Hematopoietic multipotent progenitor cell treated with erythropoietin and hydrocortisone succinate and interleukin-3 and kit ligand, for 15 days (in vitro differentiated cells): ENCODE measurements at regions not wholly inside any gene's neighbourhood (a gene's known extent, or its start where the extent isn't known, plus 50 kb on each side); places are given as distances from the start of the nearest gene placed in this dataset.
"Not testable (repeated sequence)": the region's sequence is repeated elsewhere in the genome, so short reads cannot be mapped to it uniquely, and the experiment has no call there.

Source experiments
- DNase-seq: peaks from one replicate; pipeline ENCODE4 v3.0.0-alpha.2; 2015; ENCODE audit warnings: low spot score

DNA sequence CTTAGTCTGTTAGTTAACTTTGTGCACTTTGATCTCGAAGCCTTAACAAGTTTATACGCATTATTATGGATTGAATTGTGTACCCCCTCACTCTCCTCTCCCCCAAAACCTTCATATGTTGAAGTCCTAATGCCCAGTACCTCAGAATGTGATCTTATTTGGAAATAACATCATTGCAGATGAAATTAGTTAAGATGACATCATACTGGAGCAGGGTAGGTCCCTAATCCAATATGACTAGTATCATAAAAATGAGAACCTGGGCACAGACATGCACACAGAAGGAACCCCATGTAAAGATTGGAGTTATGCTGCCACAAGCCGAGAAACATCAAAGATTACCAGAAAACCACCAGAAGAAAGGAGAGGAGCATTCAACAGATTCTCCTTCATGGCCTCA is 85.8 kb upstream of the TSC22D1 start:
- DNase-seq, result no peak

DNA sequence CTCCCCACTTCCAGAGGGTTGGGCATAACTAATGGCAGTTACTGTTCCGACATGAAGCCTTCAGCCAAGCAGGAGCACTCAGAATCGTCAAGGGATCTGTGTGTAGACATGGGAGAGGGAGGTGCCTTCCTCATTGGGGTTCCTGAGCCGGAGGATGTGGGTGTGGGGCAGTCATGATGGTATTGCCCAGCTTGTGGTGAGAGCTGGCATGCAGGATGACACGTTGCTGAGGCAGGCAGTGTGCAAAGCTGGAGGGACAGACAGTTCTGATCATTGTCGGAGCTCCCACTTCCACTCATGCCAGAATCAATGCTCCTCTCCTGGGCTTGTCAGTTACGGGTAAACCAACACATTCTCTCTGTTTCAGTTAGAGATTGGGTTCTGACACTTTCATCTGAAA is 83.9 kb upstream of the TSC22D1 start:
- no peak for DNase-seq

DNA sequence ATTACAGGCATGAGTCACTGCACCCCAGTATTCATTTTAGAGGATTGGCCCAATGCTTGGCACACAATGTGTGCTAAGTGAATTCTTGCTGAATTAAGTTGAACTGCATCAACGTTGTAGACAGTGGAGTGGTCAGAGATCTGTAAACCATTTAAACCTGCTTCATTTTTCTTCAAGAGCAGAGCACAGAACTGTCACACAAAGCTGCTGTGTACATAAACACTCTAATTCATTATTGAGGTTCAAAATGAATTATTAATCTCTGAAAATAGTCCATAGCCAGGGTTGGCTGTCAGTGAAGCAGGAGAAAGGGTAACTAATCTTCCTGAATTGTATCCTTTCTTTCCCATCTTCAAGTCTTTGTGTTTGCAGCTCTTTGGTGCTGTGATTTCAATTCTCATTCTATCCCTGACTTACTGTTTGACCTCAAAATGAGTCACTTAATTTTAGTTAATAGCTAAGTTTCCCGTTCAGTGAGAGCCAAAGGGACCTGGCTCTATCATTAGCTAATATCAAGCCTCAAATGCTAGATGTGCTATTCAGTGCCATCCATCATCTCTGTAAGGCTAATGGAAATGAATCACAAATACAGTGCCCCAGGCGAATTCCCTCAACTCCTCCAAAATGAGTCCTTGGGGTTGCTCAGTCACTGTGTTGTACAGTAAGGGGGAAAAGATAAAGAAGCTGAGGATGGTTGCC is 77.0 kb upstream of the TSC22D1 start:
- DNase-seq, result no peak

DNA sequence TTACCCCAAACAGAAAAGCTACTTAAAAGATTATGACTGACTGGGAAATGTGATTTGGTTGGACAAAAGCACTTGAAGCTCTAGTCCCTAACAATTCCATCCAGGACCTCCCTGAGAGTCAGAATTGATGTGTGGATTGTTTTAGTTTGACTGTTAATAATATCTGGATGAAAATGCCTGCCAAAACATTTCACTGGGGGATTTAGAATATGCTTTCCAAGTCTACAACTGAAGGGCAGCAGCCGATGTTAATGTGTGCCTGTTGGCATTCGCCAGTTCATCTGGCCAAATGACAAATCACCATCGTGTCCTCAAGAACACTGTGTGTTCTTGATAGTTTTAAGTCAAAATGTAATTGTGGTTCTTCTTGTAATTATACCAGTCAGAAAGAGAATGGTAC is 76.0 kb upstream of the TSC22D1 start:
- DNase-seq, result no peak

DNA sequence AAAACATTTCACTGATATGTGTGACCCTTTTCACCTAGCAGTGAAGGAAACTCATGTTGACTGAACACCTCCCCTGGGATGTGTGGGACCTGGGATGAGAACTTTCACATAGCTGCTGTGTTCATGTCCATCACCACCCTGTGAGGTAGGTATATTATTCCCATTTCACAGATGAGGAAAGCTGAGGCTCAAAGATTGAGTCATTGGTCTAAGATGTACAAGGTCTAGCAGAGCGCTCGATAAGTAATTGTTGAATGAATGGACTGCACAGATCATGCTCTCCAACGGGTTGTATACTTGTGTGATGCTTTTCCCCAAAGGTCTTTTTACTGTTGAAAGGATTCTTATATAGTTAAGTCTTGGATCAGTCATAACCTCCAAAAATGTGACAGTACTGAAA is 75.6 kb upstream of the TSC22D1 start:
- DNase-seq, result no peak

DNA sequence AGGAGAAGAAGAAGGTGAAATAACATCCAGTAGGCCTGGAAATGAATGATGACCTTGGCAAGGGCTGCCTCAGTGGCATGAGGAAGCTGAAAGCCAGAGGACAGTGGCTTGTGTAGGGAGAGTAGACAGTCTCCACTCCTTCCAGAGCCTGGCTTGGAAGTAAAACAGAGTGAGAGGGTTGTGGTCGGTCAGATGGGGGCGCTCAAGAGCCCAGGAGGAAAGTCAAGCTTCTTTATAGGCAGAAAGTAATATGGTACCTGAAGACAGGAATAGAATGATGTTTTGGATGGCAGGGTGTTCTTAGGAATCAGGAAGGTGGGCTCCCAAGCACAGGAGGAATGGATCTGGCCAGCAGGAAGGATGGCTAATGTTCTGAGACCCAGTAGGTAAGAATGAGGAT is 75.1 kb upstream of the TSC22D1 start:
- DNase-seq, result no peak

DNA sequence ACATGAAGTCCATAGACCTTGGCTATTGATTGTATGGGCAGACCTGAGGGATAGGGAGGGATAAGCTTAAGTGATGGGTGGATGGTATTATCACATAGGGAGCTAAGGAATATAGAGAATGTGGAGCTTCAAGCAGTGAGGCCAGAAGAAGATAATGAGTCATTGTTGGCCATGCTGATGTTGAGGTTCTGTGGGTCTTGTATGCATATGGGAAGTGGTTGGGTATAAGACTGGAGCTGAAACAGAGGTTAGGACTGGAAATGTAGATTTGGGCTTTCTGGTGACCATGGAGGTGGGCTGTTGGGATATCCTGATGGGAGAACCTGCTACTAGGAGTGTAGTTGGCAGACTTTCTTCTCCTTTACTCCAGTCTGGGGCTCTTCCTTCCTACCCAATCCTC is 73.7 kb upstream of the TSC22D1 start:
- DNase-seq, result no peak

DNA sequence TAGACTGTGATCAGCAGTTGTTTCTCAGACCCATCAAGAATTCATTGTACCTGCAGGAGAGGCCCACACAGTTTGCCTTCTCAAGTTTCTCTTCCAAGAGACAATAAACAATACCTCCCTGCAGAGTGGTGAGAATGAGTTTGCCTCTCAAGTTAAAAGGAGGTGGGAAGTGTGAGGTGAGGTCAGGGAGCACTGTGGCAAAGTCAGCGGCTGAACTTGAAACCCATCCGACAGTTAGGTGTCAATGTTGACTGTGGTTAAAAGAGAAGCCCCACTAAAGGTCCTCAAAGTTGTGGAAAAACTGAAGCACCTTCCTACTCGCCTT is 72.9 kb upstream of the TSC22D1 start:
- no peak for DNase-seq

DNA sequence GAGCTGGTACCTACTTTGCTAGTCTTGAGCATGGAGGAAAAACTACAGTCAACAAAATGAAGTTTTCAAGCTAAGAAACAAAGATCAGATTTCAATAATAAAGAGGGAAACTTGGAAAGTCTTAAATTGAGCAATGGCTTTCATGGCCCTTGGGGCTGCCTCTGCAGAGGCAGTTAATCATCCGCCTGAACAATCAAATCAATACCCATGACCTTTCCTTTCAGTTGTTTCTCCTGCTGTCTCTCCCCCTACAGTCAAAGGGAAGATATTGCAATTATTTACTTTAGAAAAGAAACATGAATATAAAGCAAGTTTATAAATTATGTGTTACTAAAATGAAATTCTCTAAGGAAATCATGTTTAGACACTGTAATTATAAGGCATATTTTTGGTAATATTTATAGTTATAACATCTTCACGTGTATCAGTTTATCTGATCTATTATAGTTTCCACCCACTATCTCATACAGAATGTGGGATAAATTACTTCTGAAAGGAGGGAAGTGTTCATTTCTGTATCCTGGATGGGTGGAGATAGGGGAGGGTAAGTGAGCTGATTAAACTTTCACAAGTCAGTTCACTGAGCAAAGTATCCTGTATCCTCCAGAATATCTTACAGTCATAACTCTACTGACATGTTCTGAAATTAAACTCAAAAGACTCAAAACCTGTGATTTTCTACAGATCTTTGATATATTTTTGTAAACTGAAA is 72.4 kb upstream of the TSC22D1 start:
- DNase-seq, result no peak

DNA sequence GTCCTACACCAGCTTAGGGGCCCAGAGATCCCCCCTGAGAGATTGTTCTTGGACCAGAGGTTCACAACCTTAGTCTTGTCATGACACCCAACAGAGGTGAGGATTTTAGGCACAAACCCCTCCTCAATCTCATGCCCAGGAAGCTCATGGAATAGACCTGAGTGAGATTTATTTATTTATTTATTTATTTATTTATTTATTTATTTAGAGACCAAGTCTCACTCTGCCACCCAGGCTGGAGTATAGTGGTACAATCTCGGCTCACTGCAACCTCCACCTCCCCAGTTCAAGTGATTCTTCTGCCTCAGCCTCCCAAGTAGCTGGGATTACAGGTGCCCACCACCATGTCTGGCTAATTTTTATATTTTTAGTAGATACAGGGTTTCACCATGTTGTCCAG is 71.4 kb upstream of the TSC22D1 start:
- not testable (repeated sequence) for DNase-seq

DNA sequence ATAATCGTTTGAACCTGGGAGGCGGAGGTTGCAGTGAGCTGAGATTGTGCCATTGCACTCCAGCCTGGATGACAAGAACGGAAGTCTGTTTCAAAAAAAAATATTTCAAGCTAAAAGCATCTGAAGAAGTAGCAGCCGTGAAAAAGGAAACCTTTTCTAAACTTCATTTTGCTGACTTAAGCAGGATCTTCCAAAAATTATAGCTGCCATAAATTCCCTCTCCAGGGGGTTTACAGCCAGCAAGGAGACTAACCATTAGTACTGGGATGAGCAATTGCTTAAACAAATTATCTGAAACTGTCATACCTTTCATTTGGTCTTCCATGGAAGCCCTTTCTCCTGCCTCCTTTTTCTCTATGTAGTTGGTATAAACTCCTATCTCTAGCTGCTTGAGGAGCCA is 69.9 kb upstream of the TSC22D1 start:
- no peak for DNase-seq

DNA sequence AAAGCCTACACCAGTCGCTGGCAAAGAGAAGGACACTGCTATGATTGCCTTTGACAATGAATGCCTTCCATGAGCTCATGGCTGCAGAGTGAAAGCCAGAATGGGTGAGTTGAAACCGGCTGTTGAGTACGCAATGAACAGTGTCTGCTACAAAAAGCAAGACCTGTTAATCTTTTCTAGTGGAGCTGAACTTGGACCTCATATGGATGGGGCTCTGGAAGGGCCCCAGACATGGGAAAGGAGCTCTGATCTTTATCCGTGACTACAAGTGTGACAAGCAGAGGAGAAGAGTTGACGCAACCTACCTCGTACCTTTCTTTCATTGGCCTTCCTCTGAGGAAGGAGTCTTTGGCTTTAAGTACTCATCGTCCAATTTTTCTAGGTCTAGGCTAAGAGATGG is 67.1 kb upstream of the TSC22D1 start:
- DNase-seq, result no peak

DNA sequence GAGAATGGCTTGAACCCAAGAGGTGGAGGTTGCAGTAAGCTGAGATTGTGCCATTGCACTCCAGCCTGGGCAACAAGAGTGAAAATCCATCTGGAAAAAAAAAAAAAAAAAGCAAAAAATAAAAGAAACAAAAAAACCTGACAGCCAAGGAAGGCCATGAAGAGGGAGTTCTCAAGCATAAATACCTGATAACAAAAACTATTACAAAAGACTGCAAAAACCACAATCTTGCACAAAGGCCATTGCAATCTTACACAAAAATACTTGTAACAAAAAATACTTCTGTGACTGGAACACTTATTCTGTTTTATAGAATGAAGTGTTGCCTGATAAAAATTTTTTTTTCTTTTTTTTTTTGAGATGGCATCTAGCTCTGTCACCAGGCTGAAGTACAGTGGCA is 61.5 kb upstream of the TSC22D1 start:
- DNase-seq, result no peak

DNA sequence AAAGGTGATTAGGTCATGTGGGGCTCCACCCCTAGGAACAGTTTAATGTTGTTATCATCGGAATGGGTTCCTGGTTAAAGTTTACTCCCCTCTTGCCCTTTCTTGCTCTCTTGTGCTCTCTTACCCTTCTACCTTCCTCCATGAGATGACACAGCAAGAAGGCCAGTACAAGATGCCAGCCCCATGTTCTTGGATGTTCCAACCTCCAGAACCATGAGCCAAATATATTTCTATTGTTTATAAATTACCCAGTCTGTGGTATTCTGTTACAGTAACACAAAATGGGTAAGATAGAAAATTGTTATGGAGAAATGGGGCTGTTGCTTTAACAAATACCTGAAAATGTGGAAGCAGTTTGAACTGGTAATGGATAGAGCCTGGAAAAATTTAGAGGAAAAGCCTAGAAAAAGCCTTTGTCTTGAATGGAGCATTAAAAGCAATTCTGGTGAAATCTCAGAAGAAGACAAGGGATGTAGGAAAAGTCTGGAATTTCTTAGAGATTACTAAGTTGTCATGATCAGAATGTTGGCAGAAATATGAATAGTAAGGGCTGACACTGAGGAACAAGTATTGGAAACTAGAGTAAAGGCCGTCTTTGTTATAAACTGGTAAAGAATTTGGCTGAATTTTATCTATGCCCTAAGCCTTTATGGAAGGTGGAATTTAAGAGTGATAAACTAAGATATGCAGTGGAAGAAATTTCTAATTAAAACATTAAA is 53.5 kb upstream of the TSC22D1 start:
- DNase-seq, result no peak

DNA sequence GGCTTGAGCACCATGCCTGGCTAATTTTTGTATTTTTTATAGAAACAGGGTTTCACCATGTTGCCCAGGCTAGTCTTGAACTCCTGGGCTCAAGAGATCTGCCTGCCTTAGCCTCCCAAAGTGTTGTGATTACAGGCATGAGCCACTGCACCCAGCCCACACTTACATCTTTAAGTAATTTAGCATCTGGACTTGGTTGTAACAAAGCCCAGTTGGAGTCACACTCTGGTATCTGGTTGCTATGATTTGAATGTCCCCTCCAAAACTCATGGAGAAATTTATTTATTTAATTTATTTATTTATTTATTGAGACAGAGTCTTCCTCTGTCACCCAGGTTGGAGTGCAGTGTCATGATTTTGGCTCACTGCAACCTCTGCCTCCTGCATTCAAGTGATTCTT is 52.7 kb upstream of the TSC22D1 start:
- not testable (repeated sequence) for DNase-seq

DNA sequence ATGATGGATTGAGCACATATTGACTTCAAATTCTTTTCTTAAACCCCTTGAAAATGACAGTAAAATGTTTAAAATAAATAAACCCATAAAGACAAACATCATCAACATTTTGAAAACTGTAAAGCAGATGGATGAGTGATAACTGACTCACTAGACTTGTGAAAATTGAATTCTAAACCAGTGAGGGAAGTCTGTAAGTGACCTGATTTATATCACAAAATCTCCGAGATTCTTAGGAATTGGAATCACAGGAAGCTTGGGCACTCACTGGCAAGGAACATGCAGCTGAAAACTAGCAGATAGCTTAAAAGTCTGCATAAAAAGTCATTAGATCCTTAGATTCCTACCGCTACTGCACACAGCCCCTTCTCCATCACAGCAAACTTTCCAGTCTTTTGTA is 51.3 kb upstream of the TSC22D1 start:
- DNase-seq, result no peak

DNA sequence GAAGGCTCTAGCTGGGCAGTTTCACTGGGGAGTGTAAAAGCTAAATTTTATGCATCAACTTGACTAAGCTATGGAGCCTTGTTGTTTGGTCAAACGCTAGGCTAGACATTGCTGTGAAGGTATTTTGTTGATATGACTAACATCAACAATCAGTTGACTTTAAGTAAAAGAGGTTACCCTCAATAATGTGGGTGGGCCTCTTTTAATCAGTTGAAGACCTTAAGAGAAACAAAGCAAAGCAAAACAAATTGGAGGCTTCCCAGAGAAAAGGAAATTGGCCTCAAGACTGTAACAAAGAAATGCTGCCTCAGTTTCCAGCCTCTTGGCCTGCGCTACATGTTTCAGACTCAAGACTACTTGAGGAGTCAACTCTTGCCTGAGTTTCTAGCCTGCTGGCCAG is 50.0 kb upstream of the TSC22D1 start:
- no peak for DNase-seq
